H9 (cell line): ENCODE measurements at regions not wholly inside any gene's neighbourhood (a gene's known extent, or its start where the extent isn't known, plus 50 kb on each side); places are given as distances from the start of the nearest gene placed in this dataset.

Experiments
- DNase-seq: peaks from one replicate; pipeline ENCODE4 v3.0.0-alpha.2; 2017
- H2AFZ ChIP-seq: one replicate; pipeline ENCODE4 v1.6.1; 2013; ENCODE audit warnings: mild to moderate bottlenecking, low read length, control low read depth, moderate library complexity
- H2AK5ac ChIP-seq: 2 replicates; pipeline ENCODE4 v1.6.1; 2013; ENCODE audit warnings: low read length, control low read depth, mixed read lengths; ENCODE audit not compliant: insufficient read length
- H2BK120ac ChIP-seq: one replicate; pipeline ENCODE4 v1.6.1; 2013; ENCODE audit warnings: low read depth, mild to moderate bottlenecking, low read length, control low read depth, inconsistent platforms; ENCODE audit not compliant: poor library complexity, severe bottlenecking
- H2BK12ac ChIP-seq: 2 replicates; pipeline ENCODE4 v1.6.1; 2013; ENCODE audit warnings: low read length, control low read depth, mixed read lengths, low read depth; ENCODE audit not compliant: insufficient read length
- H2BK15ac ChIP-seq: 2 replicates; pipeline ENCODE4 v1.6.1; 2013; ENCODE audit warnings: low read depth, low read length, control low read depth
- H2BK20ac ChIP-seq: one replicate; pipeline ENCODE4 v1.6.1; 2013; ENCODE audit warnings: low read depth, mild to moderate bottlenecking, low read length, control low read depth, inconsistent platforms; ENCODE audit not compliant: poor library complexity, severe bottlenecking
- H2BK5ac ChIP-seq: 2 replicates; pipeline ENCODE4 v1.6.1; 2013; ENCODE audit warnings: low read length, control low read depth, mixed read lengths; ENCODE audit not compliant: insufficient read length
- H3K14ac ChIP-seq: 2 replicates; pipeline ENCODE4 v1.6.1; 2013; ENCODE audit warnings: low read length, control low read depth; ENCODE audit not compliant: insufficient read depth
- H3K18ac ChIP-seq: 2 replicates; pipeline ENCODE4 v1.6.1; 2013; ENCODE audit warnings: low read depth, mild to moderate bottlenecking, mixed read lengths, low read length, control low read depth; ENCODE audit not compliant: insufficient read length
- H3K23ac ChIP-seq: 2 replicates; pipeline ENCODE4 v1.6.1; 2013; ENCODE audit warnings: low read length, control low read depth, mixed read lengths, low read depth; ENCODE audit not compliant: insufficient read length
- H3K23me2 ChIP-seq: 2 replicates; pipeline ENCODE4 v1.6.1; 2013; ENCODE audit warnings: low read depth, mild to moderate bottlenecking, mixed read lengths, low read length, control low read depth; ENCODE audit not compliant: insufficient read length, poor library complexity, severe bottlenecking
- H3K27ac ChIP-seq: 2 replicates; pipeline ENCODE4 v1.5.1; 2013; ENCODE audit warnings: low read length, control low read depth, mixed read lengths, low read depth; ENCODE audit not compliant: insufficient read length
- H3K27me3 ChIP-seq: 2 replicates; pipeline ENCODE4 v1.6.1; 2013; ENCODE audit warnings: low read length, control low read depth, inconsistent platforms; ENCODE audit not compliant: insufficient read depth
- H3K4ac ChIP-seq: 2 replicates; pipeline ENCODE4 v1.6.1; 2013; ENCODE audit warnings: low read depth, mild to moderate bottlenecking, control low read depth, inconsistent platforms, low read length, moderate library complexity
- H3K4me1 ChIP-seq: 2 replicates; pipeline ENCODE4 v1.6.1; 2013; ENCODE audit warnings: low read length, control low read depth, inconsistent platforms; ENCODE audit not compliant: insufficient read depth
- H3K4me2 ChIP-seq: 2 replicates; pipeline ENCODE4 v1.6.1; 2013; ENCODE audit warnings: low read length, control low read depth, mixed read lengths; ENCODE audit not compliant: insufficient read length, insufficient read depth
- H3K56ac ChIP-seq: 2 replicates; pipeline ENCODE4 v1.6.1; 2013; ENCODE audit warnings: low read depth, mild to moderate bottlenecking, mixed read lengths, low read length, control low read depth; ENCODE audit not compliant: insufficient read length
- H3K79me1 ChIP-seq: 2 replicates; pipeline ENCODE4 v1.6.1; 2013; ENCODE audit warnings: low read depth, mild to moderate bottlenecking, moderate library complexity, low read length, control low read depth, inconsistent platforms; ENCODE audit not compliant: insufficient read depth, poor library complexity, severe bottlenecking
- H3K79me2 ChIP-seq: 2 replicates; pipeline ENCODE4 v1.6.1; 2013; ENCODE audit warnings: low read length, control low read depth, inconsistent platforms; ENCODE audit not compliant: insufficient read depth
- H3K9ac ChIP-seq: 2 replicates; pipeline ENCODE4 v1.6.1; 2013; ENCODE audit warnings: low read length, control low read depth, mixed read lengths; ENCODE audit not compliant: insufficient read length; ENCODE audit errors: extremely low read depth
- H3K9me3 ChIP-seq: one replicate; pipeline ENCODE4 v1.6.1; 2013; ENCODE audit warnings: low read depth, low read length, inconsistent platforms; ENCODE audit not compliant: control insufficient read depth
- H3T11ph ChIP-seq: one replicate; pipeline ENCODE4 v1.6.1; 2013; ENCODE audit warnings: mild to moderate bottlenecking, low read length, control low read depth, inconsistent platforms
- H4K20me1 ChIP-seq: one replicate; pipeline ENCODE4 v1.6.1; 2013; ENCODE audit not compliant: control insufficient read depth, insufficient read length, insufficient read depth
- H4K5ac ChIP-seq: 2 replicates; pipeline ENCODE4 v1.6.1; 2013; ENCODE audit warnings: low read depth, mild to moderate bottlenecking, mixed read lengths, low read length, control low read depth; ENCODE audit not compliant: insufficient read length
- H4K8ac ChIP-seq: replicated peaks from 2 replicates; pipeline ENCODE4 v1.6.1; 2013; ENCODE audit warnings: low read length, control low read depth, mixed read lengths, low read depth; ENCODE audit not compliant: insufficient read length
- H4K91ac ChIP-seq: 2 replicates; pipeline ENCODE4 v1.6.1; 2013; ENCODE audit warnings: low read depth, mild to moderate bottlenecking, moderate library complexity, mixed read lengths, low read length, control low read depth; ENCODE audit not compliant: insufficient read length
- H3K27ac Mint-ChIP-seq, 3 experiments: 2 replicates in 2 of 3; 3 replicates in 1 of 3; pipeline ENCODE4 v1.8.0; 2020 to 2021; ENCODE audit warnings: mixed read lengths in 3 of 3, mild to moderate bottlenecking in 1 of 3, moderate library complexity in 1 of 3
- H3K27me3 Mint-ChIP-seq: 2 replicates; pipeline ENCODE4 v1.8.0; 2021; ENCODE audit warnings: low read depth, mild to moderate bottlenecking, moderate library complexity, mixed read lengths
- H3K36me3 Mint-ChIP-seq, 3 experiments: 2 replicates in 2 of 3; 3 replicates in 1 of 3; pipeline ENCODE4 v1.8.0; 2020 to 2021; ENCODE audit warnings: low read depth in 3 of 3, mixed read lengths in 3 of 3; ENCODE audit not compliant: insufficient read depth in 1 of 3
- H3K4me1 Mint-ChIP-seq, 2 experiments: 2 replicates each; pipeline ENCODE4 v1.8.0; 2020; ENCODE audit warnings: mixed read lengths in 2 of 2
- H3K4me3 Mint-ChIP-seq, 2 experiments: 2 replicates in 1 of 2; 3 replicates in 1 of 2; pipeline ENCODE4 v1.8.0; 2020 to 2021; ENCODE audit warnings: mild to moderate bottlenecking in 2 of 2, mixed read lengths in 2 of 2, moderate library complexity in 1 of 2
- H3K9me3 Mint-ChIP-seq, 2 experiments: 2 replicates in 1 of 2; 3 replicates in 1 of 2; pipeline ENCODE4 v1.8.0; 2020; ENCODE audit warnings: mild to moderate bottlenecking in 2 of 2, mixed read lengths in 2 of 2, moderate library complexity in 1 of 2
- WGBS: extraction: QIAGEN DNeasy Blood & Tissue Kit; methylation state at CpG from one replicate; pipeline ENCODE4 v1.1.7; 2013; ENCODE audit warnings: missing lambda C conversion rate, low lambda C conversion rate, mixed read lengths; ENCODE audit not compliant: insufficient read length; ENCODE audit errors: extremely low coverage; 5-methylcytosine and 5-hydroxymethylcytosine counted together
- TF ChIP-seq, protein P1 (sequence below): fragments of 200-600 bp; sonication (generic); conservative IDR thresholded peaks from 3 replicates; pipeline ENCODE4 v1.8.0; 2021; ENCODE audit warnings: antibody characterized with exemption, mild to moderate bottlenecking

DNA sequence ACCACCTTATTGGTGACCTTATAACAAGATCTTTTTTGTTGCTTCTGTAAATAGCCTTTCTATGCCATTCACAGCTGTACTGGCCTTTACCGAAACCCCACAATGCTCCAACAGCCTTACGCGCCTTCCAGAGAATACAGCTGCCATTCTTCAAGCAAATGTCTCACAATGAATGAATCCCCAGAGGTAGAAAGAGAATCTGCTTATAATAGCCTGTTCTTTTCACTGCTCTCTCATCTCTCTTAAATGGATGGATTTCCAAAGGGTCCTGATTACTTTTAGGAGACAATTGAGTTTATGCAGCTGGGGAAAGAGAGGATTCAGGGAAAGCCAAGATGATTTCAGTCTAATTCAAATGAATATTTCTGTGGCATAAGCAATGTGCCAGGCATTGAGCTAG is 183.1 kb upstream of the PDE1C start:
- Histone ChIP-seq H3K23me2 (no peaks in the 10 kb centered on the region), H3K4ac (no peak overlapping the region), H3K79me2 (no peaks in the 10 kb centered on the region), H3T11ph (no peak overlapping the region), H2BK5ac (no peak overlapping the region), H2AK5ac (no peak overlapping the region), H3K9me3 (no peaks in the 10 kb centered on the region), H4K5ac (no peak overlapping the region), H3K27ac (no peak overlapping the region), H2AFZ (no peak overlapping the region), H4K91ac (no peak overlapping the region), H2BK20ac (no peak overlapping the region), H2BK12ac (no peak overlapping the region), H4K20me1 (no peaks in the 10 kb centered on the region), H3K9ac (no peak overlapping the region), H3K79me1 (no peaks in the 10 kb centered on the region), H2BK120ac (no peak overlapping the region), H3K4me1 (no peaks in the 10 kb centered on the region), H3K14ac (no peak overlapping the region), H3K56ac (no peak overlapping the region), H3K18ac (no peak overlapping the region), H3K4me2 (no peak overlapping the region), H3K23ac (no peak overlapping the region), H3K27me3 (no peaks in the 10 kb centered on the region), H4K8ac (no peak overlapping the region), H2BK15ac (no peak overlapping the region)
- H3K27me3 Mint-ChIP-seq: peaks cover 10% of the 10 kb centered on the region
- no peak overlapping the region for H3K4me3 Mint-ChIP-seq
- WGBS: no CpG with 5 or more reads among the region's 3 CpGs
- H3K27ac Mint-ChIP-seq: no peak overlapping the region
- H3K36me3 Mint-ChIP-seq: no peaks in the 10 kb centered on the region
- no peak for DNase-seq
- no peaks in the 10 kb centered on the region for H3K9me3 Mint-ChIP-seq
- TF ChIP-seq, protein P1, sequence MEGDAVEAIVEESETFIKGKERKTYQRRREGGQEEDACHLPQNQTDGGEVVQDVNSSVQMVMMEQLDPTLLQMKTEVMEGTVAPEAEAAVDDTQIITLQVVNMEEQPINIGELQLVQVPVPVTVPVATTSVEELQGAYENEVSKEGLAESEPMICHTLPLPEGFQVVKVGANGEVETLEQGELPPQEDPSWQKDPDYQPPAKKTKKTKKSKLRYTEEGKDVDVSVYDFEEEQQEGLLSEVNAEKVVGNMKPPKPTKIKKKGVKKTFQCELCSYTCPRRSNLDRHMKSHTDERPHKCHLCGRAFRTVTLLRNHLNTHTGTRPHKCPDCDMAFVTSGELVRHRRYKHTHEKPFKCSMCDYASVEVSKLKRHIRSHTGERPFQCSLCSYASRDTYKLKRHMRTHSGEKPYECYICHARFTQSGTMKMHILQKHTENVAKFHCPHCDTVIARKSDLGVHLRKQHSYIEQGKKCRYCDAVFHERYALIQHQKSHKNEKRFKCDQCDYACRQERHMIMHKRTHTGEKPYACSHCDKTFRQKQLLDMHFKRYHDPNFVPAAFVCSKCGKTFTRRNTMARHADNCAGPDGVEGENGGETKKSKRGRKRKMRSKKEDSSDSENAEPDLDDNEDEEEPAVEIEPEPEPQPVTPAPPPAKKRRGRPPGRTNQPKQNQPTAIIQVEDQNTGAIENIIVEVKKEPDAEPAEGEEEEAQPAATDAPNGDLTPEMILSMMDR: no peak
- peaks cover under 1 to 2% of the 10 kb centered on the region in 2 experiments; a peak in 3 of 4 replicates for H3K4me1 Mint-ChIP-seq
